H1 (cell line): ENCODE measurements at regions not wholly inside any gene's neighbourhood (a gene's known extent, or its start where the extent isn't known, plus 50 kb on each side); places are given as distances from the start of the nearest gene placed in this dataset.
A peak's percentile ranks its signal among the peaks of the same experiment; 100 is the strongest.

Experiments
- CTCF ChIA-PET: fragments of 300-600 bp; sonication (Branson Sonifier 250); formaldehyde crosslinking; loops from one replicate; lab custom pipeline; 2021; ENCODE audit not compliant: partially characterized antibody; lab: Charles Lee
- POLR2A ChIA-PET: fragments of 300-600 bp; sonication (Branson Sonifier 250); formaldehyde crosslinking; loops from one replicate; lab custom pipeline; 2021; ENCODE audit warnings: inconsistent platforms; ENCODE audit not compliant: partially characterized antibody; lab: Charles Lee
- DNase-seq, 2 experiments: peaks; one replicate each; pipeline versions ENCODE4 v3.0.0 to v3.0.0-alpha.2; 2010 to 2022; ENCODE audit warnings: low spot score in 2 of 2, low read depth in 1 of 2, mixed read lengths in 1 of 2
- FAIRE-seq: peaks from 2 replicates; lab custom pipeline; 2011; peaks lifted over from hg19 to GRCh38; lab: Jason Lieb, UNC
- H2AFZ ChIP-seq: 2 replicates; pipeline ENCODE4 v1.8.1; 2012; ENCODE audit warnings: low read length, inconsistent platforms
- H2AK5ac ChIP-seq: 2 replicates; pipeline ENCODE4 v1.6.1; 2013; ENCODE audit warnings: low read depth, low read length
- H2BK120ac ChIP-seq: replicated peaks from 2 replicates; pipeline ENCODE3; 2013; ENCODE audit warnings: low read depth, low read length, inconsistent platforms
- H2BK12ac ChIP-seq: 2 replicates; pipeline ENCODE4 v1.6.1; 2013; ENCODE audit warnings: low read depth, low read length
- H2BK15ac ChIP-seq: 2 replicates; pipeline ENCODE4 v1.6.1; 2013; ENCODE audit warnings: low read length
- H2BK20ac ChIP-seq: 2 replicates; pipeline ENCODE4 v1.6.1; 2013; ENCODE audit warnings: low read length
- H2BK5ac ChIP-seq: 2 replicates; pipeline ENCODE4 v1.6.1; 2013; ENCODE audit warnings: low read depth, low read length
- H3K14ac ChIP-seq: 2 replicates; pipeline ENCODE4 v1.6.1; 2013; ENCODE audit warnings: inconsistent platforms; ENCODE audit not compliant: insufficient read length
- H3K18ac ChIP-seq: 2 replicates; pipeline ENCODE4 v1.6.1; 2013; ENCODE audit warnings: low read length; ENCODE audit errors: extremely low read depth
- H3K23ac ChIP-seq: 2 replicates; pipeline ENCODE4 v1.6.1; 2013; ENCODE audit warnings: inconsistent platforms; ENCODE audit not compliant: insufficient read length
- H3K23me2 ChIP-seq: 2 replicates; pipeline ENCODE4 v1.6.1; 2013; ENCODE audit warnings: low read depth, low read length
- H3K27ac ChIP-seq: 2 replicates; pipeline ENCODE4 v1.6.1; 2011; ENCODE audit warnings: low read depth, low read length, inconsistent platforms
- H3K27me3 ChIP-seq, 4 experiments: replicated peaks in 1 of 4; 1 replicate in 1 of 4; 2 replicates in 3 of 4; pipeline versions ENCODE4 v1.6.1 to v1.8.1; 2011 to 2013; ENCODE audit warnings: low read length in 3 of 4, mild to moderate bottlenecking in 3 of 4, inconsistent platforms in 2 of 4, mixed read lengths in 2 of 4, moderate library complexity in 1 of 4; ENCODE audit not compliant: control insufficient read depth in 3 of 4, insufficient read depth in 3 of 4; ENCODE audit errors: extremely low read depth in 1 of 4
- H3K36me3 ChIP-seq, 4 experiments: 2 replicates each; pipeline versions ENCODE4 v1.6.1 to v1.8.1; 2011 to 2013; ENCODE audit warnings: mild to moderate bottlenecking in 4 of 4, low read length in 3 of 4, moderate library complexity in 2 of 4, control low read depth in 1 of 4, inconsistent platforms in 1 of 4; ENCODE audit not compliant: insufficient read depth in 4 of 4, control insufficient read depth in 2 of 4
- H3K4ac ChIP-seq: replicated peaks from 2 replicates; pipeline ENCODE3; 2013; ENCODE audit warnings: low read length, low read depth, mixed read lengths, inconsistent platforms; ENCODE audit not compliant: insufficient read length
- H3K4me1 ChIP-seq, 4 experiments: replicated peaks in 1 of 4; 1 replicate in 1 of 4; 2 replicates in 3 of 4; pipeline versions ENCODE4 v1.6.1 to v1.8.1; 2011 to 2013; ENCODE audit warnings: low read length in 3 of 4, inconsistent platforms in 2 of 4, mixed read lengths in 1 of 4; ENCODE audit not compliant: insufficient read depth in 4 of 4, control insufficient read depth in 3 of 4
- H3K4me2 ChIP-seq, 2 experiments: 2 replicates each; pipeline versions ENCODE4 v1.6.1 to v1.8.1; 2011 to 2013; ENCODE audit warnings: low read depth in 2 of 2, low read length in 2 of 2, control low read depth in 1 of 2, inconsistent platforms in 1 of 2, mild to moderate bottlenecking in 1 of 2; ENCODE audit not compliant: insufficient read depth in 1 of 2
- H3K4me3 ChIP-seq, 4 experiments: fragments of 200-600, 300-600 bp in 1 of 4; sonication (generic), shearing (Covaris generic), sonication (Bioruptor Twin) in 1 of 4; 2 replicates each; pipeline versions ENCODE4 v1.5.1 to v1.8.1; 2011 to 2016; ENCODE audit warnings: low read length in 4 of 4, low read depth in 3 of 4, control low read depth in 2 of 4, inconsistent platforms in 2 of 4, mild to moderate bottlenecking in 2 of 4, mixed read lengths in 1 of 4, moderate library complexity in 1 of 4; ENCODE audit not compliant: insufficient read depth in 2 of 4; ENCODE audit errors: extremely low read depth in 1 of 4
- H3K56ac ChIP-seq: replicated peaks from 2 replicates; pipeline ENCODE3; 2013; ENCODE audit warnings: low read depth, mild to moderate bottlenecking, mixed read lengths, low read length, inconsistent platforms; ENCODE audit not compliant: insufficient read length
- H3K79me1 ChIP-seq: 2 replicates; pipeline ENCODE4 v1.6.1; 2013; ENCODE audit warnings: low read depth, low read length, control low read depth
- H3K79me2 ChIP-seq, 2 experiments: 2 replicates each; pipeline versions ENCODE4 v1.6.1 to v1.8.1; 2012 to 2013; ENCODE audit warnings: low read length in 2 of 2, mild to moderate bottlenecking in 2 of 2, inconsistent platforms in 1 of 2; ENCODE audit not compliant: insufficient read depth in 2 of 2, control insufficient read depth in 1 of 2
- H3K9ac ChIP-seq, 4 experiments: replicated peaks in 1 of 4; 1 replicate in 1 of 4; 2 replicates in 3 of 4; pipeline versions ENCODE4 v1.6.1 to v1.8.1; 2011 to 2013; ENCODE audit warnings: low read depth in 3 of 4, low read length in 3 of 4, control low read depth in 2 of 4, mild to moderate bottlenecking in 2 of 4, moderate library complexity in 2 of 4, inconsistent platforms in 1 of 4; ENCODE audit errors: extremely low read depth in 1 of 4
- H3K9me3 ChIP-seq, 2 experiments: 2 replicates each; pipeline versions ENCODE4 v1.6.1 to v1.8.1; 2012 to 2013; ENCODE audit warnings: mild to moderate bottlenecking in 2 of 2, moderate library complexity in 2 of 2, control low read depth in 1 of 2, inconsistent platforms in 1 of 2, low read depth in 1 of 2, low read length in 1 of 2, mixed read lengths in 1 of 2; ENCODE audit not compliant: insufficient read depth in 2 of 2
- H4K20me1 ChIP-seq, 2 experiments: replicated peaks in 1 of 2; 2 replicates each; pipeline versions ENCODE3 to v1.8.1; 2011 to 2013; ENCODE audit warnings: inconsistent platforms in 2 of 2, low read length in 2 of 2, mild to moderate bottlenecking in 1 of 2; ENCODE audit not compliant: insufficient read depth in 2 of 2, control insufficient read depth in 1 of 2
- H4K5ac ChIP-seq: 2 replicates; pipeline ENCODE4 v1.6.1; 2013; ENCODE audit warnings: low read length, low read depth, mixed read lengths, inconsistent platforms; ENCODE audit not compliant: insufficient read length
- H4K8ac ChIP-seq: 2 replicates; pipeline ENCODE4 v1.8.0; 2013; ENCODE audit warnings: mild to moderate bottlenecking, moderate library complexity, low read length, inconsistent platforms; ENCODE audit not compliant: insufficient read depth; ENCODE audit errors: extremely low read depth
- H4K91ac ChIP-seq: replicated peaks from 2 replicates; pipeline ENCODE3; 2013; ENCODE audit warnings: low read length, mixed read lengths, inconsistent platforms; ENCODE audit not compliant: insufficient read length
- BRCA1 ChIP-seq: IDR thresholded peaks from 2 replicates; pipeline ENCODE4 v1.6.1; 2012; ENCODE audit warnings: low read depth, low read length, improper control_type of control experiment
- CHD1 ChIP-seq: IDR thresholded peaks from 2 replicates; pipeline ENCODE4 v1.6.1; 2012; ENCODE audit warnings: low read depth, low read length, improper control_type of control experiment
- EGR1 ChIP-seq: IDR thresholded peaks from 2 replicates; pipeline ENCODE4 v1.6.1; 2011; ENCODE audit warnings: low read depth, low read length, borderline replicate concordance
- RBBP5 ChIP-seq: IDR thresholded peaks from 2 replicates; pipeline ENCODE4 v1.7.1; 2012; ENCODE audit warnings: low read depth, mild to moderate bottlenecking, inconsistent platforms, low read length, moderate library complexity, borderline replicate concordance
- RFX5 ChIP-seq: IDR thresholded peaks from 2 replicates; pipeline ENCODE4 v1.6.1; 2011; ENCODE audit warnings: low read depth, low read length, improper control_type of control experiment, borderline replicate concordance
- SIX5 ChIP-seq: IDR thresholded peaks from 2 replicates; pipeline ENCODE4 v1.6.1; 2011; ENCODE audit warnings: mild to moderate bottlenecking, low read depth, low read length
- SP2 ChIP-seq: IDR thresholded peaks from 2 replicates; pipeline ENCODE4 v1.6.1; 2012; ENCODE audit warnings: mild to moderate bottlenecking, low read length, inconsistent platforms
- SRF ChIP-seq: IDR thresholded peaks from 2 replicates; pipeline ENCODE4 v1.6.1; 2011; ENCODE audit warnings: mild to moderate bottlenecking, low read depth, low read length, moderate library complexity
- TAF7 ChIP-seq: optimal IDR thresholded peaks from 2 replicates; pipeline ENCODE3; 2011; ENCODE audit warnings: low read depth, mild to moderate bottlenecking, inconsistent platforms, low read length, moderate library complexity, borderline replicate concordance
- TBP ChIP-seq: IDR thresholded peaks from 2 replicates; pipeline ENCODE4 v1.6.1; 2011; ENCODE audit warnings: low read depth, low read length, improper control_type of control experiment
- WGBS, 2 experiments: shearing (Covaris generic) in 1 of 2; methylation state at CpG; one replicate each; pipeline versions ENCODE4 v1.1.6 to v1.1.7; 2013 to 2015; ENCODE audit warnings: low lambda C conversion rate in 2 of 2, mixed read lengths in 2 of 2, inconsistent platforms in 1 of 2, low coverage in 1 of 2, missing lambda C conversion rate in 1 of 2; ENCODE audit not compliant: insufficient replicate concordance in 2 of 2, insufficient coverage in 1 of 2, insufficient read length in 1 of 2; ENCODE audit errors: extremely low coverage in 1 of 2, missing lambda C conversion rate in 1 of 2; 5-methylcytosine and 5-hydroxymethylcytosine counted together
- TF ChIP-seq, protein P1 (sequence below): IDR thresholded peaks from 2 replicates; pipeline ENCODE4 v1.6.1; 2012; ENCODE audit warnings: low read length, inconsistent platforms

DNA sequence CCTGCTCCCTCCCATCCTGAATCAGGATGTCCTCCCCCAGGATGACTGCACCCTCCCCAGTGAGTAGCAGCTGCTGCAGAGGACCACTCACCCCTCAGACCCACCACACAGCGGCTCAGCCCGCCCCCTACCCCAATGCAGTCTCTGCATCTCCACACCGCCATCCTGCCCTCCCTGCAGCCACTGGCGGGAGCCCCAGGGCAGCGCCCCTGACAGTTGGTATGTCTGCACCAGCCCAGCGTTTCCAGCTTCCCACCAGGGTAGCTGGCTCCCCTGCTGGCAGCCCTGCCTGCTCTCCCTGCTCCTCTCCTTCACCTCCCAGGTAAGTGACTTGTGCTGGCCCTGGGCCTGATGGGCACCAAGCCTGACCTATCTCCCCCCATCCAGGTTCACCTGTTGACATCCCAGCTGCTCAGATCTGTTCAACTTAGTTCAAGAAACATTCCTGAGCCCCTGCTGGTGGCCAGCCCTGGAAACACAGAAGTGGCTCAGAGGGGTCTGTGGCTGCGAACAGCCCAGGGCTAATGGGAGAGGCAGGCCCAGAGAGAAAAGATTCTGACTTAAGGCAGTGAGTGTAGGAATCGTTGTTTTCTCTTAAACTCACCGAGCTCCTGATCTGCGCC is 117.7 kb upstream of the RAB6C start:
- POLR2A ChIA-PET = no interaction called here
- Histone ChIP-seq H3K9ac (no peak overlapping the region), H2BK5ac (no peak overlapping the region), H3K36me3 (no peaks in the 10 kb centered on the region), H4K20me1 (no peaks in the 10 kb centered on the region), H3K56ac (no peak overlapping the region), H2AK5ac (no peak overlapping the region), H4K91ac (no peak overlapping the region), H3K18ac (no peak overlapping the region), H2BK120ac (no peak overlapping the region), H3K4ac (no peak overlapping the region), H3K79me1 (no peaks in the 10 kb centered on the region; the same call in 1 of the 2 replicates), H3K23me2 (0 out of 2 replicates have a peak, but pooled peaks cover 1% of the 10 kb centered on the region), H2AFZ (no peak overlapping the region), H3K4me3 (no peak overlapping the region), H3K23ac (no peak overlapping the region), H3K9me3 (no peaks in the 10 kb centered on the region), H2BK20ac (peak overlapping the region; percentile 48; the same call in 1 of the 2 replicates), H4K5ac (no peak overlapping the region), H3K4me1 (peaks cover 0 to 6% (median 0%) of the 10 kb centered on the region in 4 experiments; a peak in 2 of 7 replicates), H3K79me2 (no peaks in the 10 kb centered on the region), H2BK12ac (no peak overlapping the region), H3K14ac (no peak overlapping the region), H2BK15ac (no peak overlapping the region), H3K27ac (no peak overlapping the region), H3K27me3 (no peaks in the 10 kb centered on the region), H3K4me2 (no peak overlapping the region), H4K8ac (no peak overlapping the region; the same call in 1 of the 2 replicates)
- no peak for FAIRE-seq
- TF ChIP-seq EGR1 (no peak), RBBP5 (no peak), SRF (no peak), TBP (no peak), RFX5 (no peak), TAF7 (no peak), BRCA1 (no peak), SP2 (no peak), CHD1 (no peak), SIX5 (no peak)
- TF ChIP-seq, protein P1, sequence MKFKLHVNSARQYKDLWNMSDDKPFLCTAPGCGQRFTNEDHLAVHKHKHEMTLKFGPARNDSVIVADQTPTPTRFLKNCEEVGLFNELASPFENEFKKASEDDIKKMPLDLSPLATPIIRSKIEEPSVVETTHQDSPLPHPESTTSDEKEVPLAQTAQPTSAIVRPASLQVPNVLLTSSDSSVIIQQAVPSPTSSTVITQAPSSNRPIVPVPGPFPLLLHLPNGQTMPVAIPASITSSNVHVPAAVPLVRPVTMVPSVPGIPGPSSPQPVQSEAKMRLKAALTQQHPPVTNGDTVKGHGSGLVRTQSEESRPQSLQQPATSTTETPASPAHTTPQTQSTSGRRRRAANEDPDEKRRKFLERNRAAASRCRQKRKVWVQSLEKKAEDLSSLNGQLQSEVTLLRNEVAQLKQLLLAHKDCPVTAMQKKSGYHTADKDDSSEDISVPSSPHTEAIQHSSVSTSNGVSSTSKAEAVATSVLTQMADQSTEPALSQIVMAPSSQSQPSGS = no peak
- CTCF ChIA-PET = interaction anchor here (1.1 to 1.9 kb wide), 4 partner anchors 9 to 89 kb away, joined by 4 to 8 read pairs (median 6); no protein-coding TSS in a partner anchor
- 89% methylated on average over 10 of the region's 10 CpGs; no CpG with 5 or more reads in 1 of the 2 experiments for WGBS, 2 experiments
- DNase-seq = no peak
